HCT116 (cell line): ENCODE measurements at regions not wholly inside any gene's neighbourhood (a gene's known extent, or its start where the extent isn't known, plus 50 kb on each side); places are given as distances from the start of the nearest gene placed in this dataset.

ENCODE experiments used
- ATAC-seq: fragments of 200-7000 bp; cut with Tn5 transposase; 2 replicates; pipeline ENCODE4 v1.9.1; 2020; ENCODE audit warnings: mild to moderate bottlenecking, moderate library complexity
- BruUV-seq: library from RNA; stranded (reverse); fragments of 400-500 nt; replicated peaks from 2 replicates; lab custom pipeline; 2021; lab: Mats Ljungman, UMichigan
- CTCF ChIA-PET: fragments of 300-600 bp; sonication (Branson Sonifier 250); formaldehyde crosslinking; loops from one replicate; lab custom pipeline; 2021; ENCODE audit warnings: antibody characterized with exemption; lab: Charles Lee
- POLR2A ChIA-PET: fragments of 300-600, 350-600 bp; sonication (Branson Sonifier 250); formaldehyde crosslinking; loops from one replicate; lab custom pipeline; 2021; ENCODE audit warnings: antibody characterized with exemption; lab: Charles Lee
- RAD21 ChIA-PET, 2 experiments: fragments of 300-600 bp; sonication (Branson Sonifier 250); formaldehyde crosslinking; loops; one replicate each; lab custom pipeline; 2023; ENCODE audit warnings: low total read pairs in 2 of 2; ENCODE audit not compliant: uncharacterized antibody in 2 of 2, unreplicated experiment in 2 of 2, low non-redundant PET in 1 of 2; lab: Charles Lee
- DNase-seq: peaks from one replicate; pipeline ENCODE4 v3.0.0-alpha.2; 2010; ENCODE audit warnings: low read depth, low spot score
- H2AFZ ChIP-seq: fragments of 200-600 bp; shearing (Covaris generic), sonication (generic); 2 replicates; pipeline ENCODE4 v1.6.1; 2017; ENCODE audit warnings: low read depth, mixed run types, mixed read lengths, antibody characterized with exemption, low read length; ENCODE audit not compliant: poor library complexity, severe bottlenecking
- H3K27ac ChIP-seq: 2 replicates; pipeline ENCODE4 v1.5.1; 2012; ENCODE audit warnings: low read depth, low read length
- H3K27me3 ChIP-seq: fragments of 200-600 bp; sonication (generic); 2 replicates; pipeline ENCODE4 v1.6.1; 2016; ENCODE audit warnings: mixed run types, low read length, mixed read lengths; ENCODE audit not compliant: insufficient read depth
- H3K36me3 ChIP-seq, 2 experiments: fragments of 200-500 bp in 1 of 2; fragments of 200-600 bp in 1 of 2; sonication (Bioruptor generic) in 1 of 2; sonication (generic) in 1 of 2; 2 replicates each; pipeline versions ENCODE4 v1.5.1 to v1.6.1; 2014 to 2016; ENCODE audit warnings: low read length in 2 of 2, inconsistent platforms in 1 of 2, mixed read lengths in 1 of 2, mixed run types in 1 of 2; ENCODE audit not compliant: insufficient read depth in 2 of 2, control insufficient read depth in 1 of 2
- H3K4me1 ChIP-seq, 2 experiments: fragments of 200-600 bp in 1 of 2; sonication (generic) in 1 of 2; 2 replicates each; pipeline versions ENCODE4 v1.5.1 to v1.6.1; 2012 to 2017; ENCODE audit warnings: low read length in 2 of 2, inconsistent platforms in 1 of 2, mild to moderate bottlenecking in 1 of 2, mixed read lengths in 1 of 2, mixed run types in 1 of 2, moderate library complexity in 1 of 2; ENCODE audit not compliant: insufficient read depth in 2 of 2, control insufficient read depth in 1 of 2
- H3K4me2 ChIP-seq: fragments of 200-600 bp; sonication (generic); 2 replicates; pipeline ENCODE4 v1.6.1; 2017; ENCODE audit warnings: mixed run types, low read length, mixed read lengths
- H3K4me3 ChIP-seq, 2 experiments: fragments of 200-600 bp in 1 of 2; sonication (generic) in 1 of 2; replicated peaks in 1 of 2; 2 replicates each; pipeline ENCODE4 v1.5.1; 2011 to 2016; ENCODE audit warnings: low read length in 2 of 2, control low read depth in 1 of 2, low read depth in 1 of 2, mild to moderate bottlenecking in 1 of 2, mixed read lengths in 1 of 2, mixed run types in 1 of 2
- H3K79me2 ChIP-seq: fragments of 200-600 bp; sonication (generic); 2 replicates; pipeline ENCODE4 v1.6.1; 2017; ENCODE audit warnings: mild to moderate bottlenecking, mixed run types, low read length, moderate library complexity, mixed read lengths; ENCODE audit not compliant: insufficient read depth
- H3K9ac ChIP-seq: fragments of 200-600 bp; sonication (generic); 2 replicates; pipeline ENCODE4 v1.6.1; 2016; ENCODE audit warnings: low read length, mixed read lengths
- H3K9me2 ChIP-seq: fragments of 200-600 bp; sonication (generic), shearing (Covaris generic); 2 replicates; pipeline ENCODE4 v1.6.1; 2017; ENCODE audit warnings: mixed run types, mild to moderate bottlenecking, moderate library complexity; ENCODE audit not compliant: insufficient read depth
- H3K9me3 ChIP-seq, 2 experiments: fragments of 200-500 bp in 1 of 2; fragments of 200-600 bp in 1 of 2; sonication (Bioruptor generic) in 1 of 2; sonication (generic) in 1 of 2; 2 replicates each; pipeline ENCODE4 v1.6.1; 2014 to 2017; ENCODE audit warnings: low read length in 2 of 2, mixed read lengths in 2 of 2, inconsistent platforms in 1 of 2, low read depth in 1 of 2, mild to moderate bottlenecking in 1 of 2, mixed run types in 1 of 2, moderate library complexity in 1 of 2; ENCODE audit not compliant: control insufficient read depth in 1 of 2, insufficient read depth in 1 of 2
- H4K20me1 ChIP-seq: fragments of 200-600 bp; sonication (generic), shearing (Covaris generic); 2 replicates; pipeline ENCODE4 v1.6.1; 2017; ENCODE audit warnings: mixed run types, mild to moderate bottlenecking, moderate library complexity; ENCODE audit not compliant: insufficient read depth
- CBX3 ChIP-seq: IDR thresholded peaks from 2 replicates; pipeline ENCODE4 v1.6.1; 2012; ENCODE audit warnings: low read depth
- CEBPB ChIP-seq: IDR thresholded peaks from 2 replicates; pipeline ENCODE4 v1.6.1; 2012; ENCODE audit warnings: low read depth
- EZH2 ChIP-seq: fragments of 200-600 bp; sonication (generic); IDR thresholded peaks from 2 replicates; pipeline ENCODE4 v1.6.1; 2017; ENCODE audit warnings: antibody characterized with exemption, mixed run types
- EZH2phosphoT487 ChIP-seq: fragments of 200-600 bp; IDR thresholded peaks from 2 replicates; pipeline ENCODE4 v1.6.1; 2018; ENCODE audit warnings: antibody characterized with exemption, borderline replicate concordance
- FOSL1 ChIP-seq: IDR thresholded peaks from 2 replicates; pipeline ENCODE4 v1.6.1; 2012; ENCODE audit warnings: low read depth
- JUND ChIP-seq: IDR thresholded peaks from 2 replicates; pipeline ENCODE4 v1.6.1; 2012
- POLR2A ChIP-seq: IDR thresholded peaks from 2 replicates; pipeline ENCODE4 v1.7.0; 2011; ENCODE audit warnings: borderline replicate concordance; ENCODE audit not compliant: insufficient read depth, insufficient read length; ENCODE audit errors: extremely low read depth
- POLR2AphosphoS5 ChIP-seq: IDR thresholded peaks from 2 replicates; pipeline ENCODE4 v1.6.1; 2011; ENCODE audit warnings: mild to moderate bottlenecking, low read depth, low read length, moderate library complexity
- RAD21 ChIP-seq: IDR thresholded peaks from 2 replicates; pipeline ENCODE4 v1.6.1; 2012; ENCODE audit warnings: low read depth, mild to moderate bottlenecking
- REST ChIP-seq: IDR thresholded peaks from 2 replicates; pipeline ENCODE4 v1.6.1; 2012; ENCODE audit warnings: low read depth
- SIN3A ChIP-seq: IDR thresholded peaks from 2 replicates; pipeline ENCODE4 v1.6.1; 2012; ENCODE audit warnings: low read depth
- SP1 ChIP-seq: IDR thresholded peaks from 2 replicates; pipeline ENCODE4 v1.6.1; 2012; ENCODE audit warnings: low read depth
- SRF ChIP-seq: IDR thresholded peaks from 2 replicates; pipeline ENCODE4 v1.6.1; 2012; ENCODE audit warnings: low read depth
- TCF7L2 ChIP-seq: IDR thresholded peaks from 2 replicates; pipeline ENCODE4 v1.7.0; 2011; ENCODE audit warnings: borderline replicate concordance, inconsistent platforms; ENCODE audit not compliant: insufficient read depth, insufficient read length; ENCODE audit errors: extremely low read depth
- YY1 ChIP-seq: IDR thresholded peaks from 2 replicates; pipeline ENCODE4 v1.6.1; 2011; ENCODE audit warnings: low read length, low read depth, moderate library complexity, mild to moderate bottlenecking; ENCODE audit not compliant: insufficient replicate concordance; ENCODE audit errors: extremely low read depth
- ZBTB33 ChIP-seq: IDR thresholded peaks from 2 replicates; pipeline ENCODE4 v1.6.1; 2011; ENCODE audit warnings: mild to moderate bottlenecking, low read length, moderate library complexity; ENCODE audit not compliant: insufficient replicate concordance; ENCODE audit errors: extremely low read depth
- ZFX ChIP-seq: fragments of 450-650 bp; IDR thresholded peaks from 2 replicates; pipeline ENCODE4 v1.6.1; 2017
- ZNF274 ChIP-seq: fragments of 200-500 bp; sonication (Bioruptor generic); IDR thresholded peaks from 2 replicates; pipeline ENCODE4 v1.6.1; 2014; ENCODE audit warnings: mild to moderate bottlenecking, low read depth, low read length, inconsistent platforms
- intact Hi-C: fragments of 100-400 bp; cut with micrococcal nuclease; formaldehyde crosslinking; loops from 2 replicates; pipeline ENCODE4 v1.10.0; 2022
- TF ChIP-seq, protein P1 (sequence below): IDR thresholded peaks from 2 replicates; pipeline ENCODE4 v1.6.1; 2012
- TF ChIP-seq, protein P2 (sequence below): IDR thresholded peaks from 2 replicates; pipeline ENCODE4 v1.6.1; 2012

GRCh38 chr13:44237881-44238421, 135.7 kb upstream of the SERP2 start:
- DNase-seq (no peak), ATAC-seq (no peak)
- H3K9ac ChIP-seq, result no peak overlapping the region
- no peak overlapping the region for H3K4me2 ChIP-seq
- H3K36me3 ChIP-seq, result no peaks in the 10 kb centered on the region
- H3K4me3 ChIP-seq, result no peak overlapping the region
- no TSS peak for BruUV-seq
- H4K20me1 ChIP-seq, result no peaks in the 10 kb centered on the region
- H3K9me3 ChIP-seq, result no peaks in the 10 kb centered on the region
- peaks cover 10 to 44% of the 10 kb centered on the region in 2 experiments for H3K4me1 ChIP-seq
- CTCF ChIA-PET, result no interaction called here
- TF ChIP-seq EZH2, result no peak
- no peak for TF ChIP-seq ZBTB33
- no peak for TF ChIP-seq POLR2A
- no peak for TF ChIP-seq CEBPB
- no peak for TF ChIP-seq EZH2phosphoT487
- TF ChIP-seq SIN3A, result no peak
- TF ChIP-seq ZFX, result no peak
- TF ChIP-seq ZNF274, result no peak
- no peak for TF ChIP-seq REST
- TF ChIP-seq SRF, result no peak
- no peak for TF ChIP-seq YY1
- TF ChIP-seq, protein P1, sequence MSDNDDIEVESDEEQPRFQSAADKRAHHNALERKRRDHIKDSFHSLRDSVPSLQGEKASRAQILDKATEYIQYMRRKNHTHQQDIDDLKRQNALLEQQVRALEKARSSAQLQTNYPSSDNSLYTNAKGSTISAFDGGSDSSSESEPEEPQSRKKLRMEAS, result no peak
- no peak for TF ChIP-seq FOSL1
- TF ChIP-seq POLR2AphosphoS5, result no peak
- no peak for TF ChIP-seq CBX3
- TF ChIP-seq TCF7L2, result no peak
- TF ChIP-seq, protein P2, sequence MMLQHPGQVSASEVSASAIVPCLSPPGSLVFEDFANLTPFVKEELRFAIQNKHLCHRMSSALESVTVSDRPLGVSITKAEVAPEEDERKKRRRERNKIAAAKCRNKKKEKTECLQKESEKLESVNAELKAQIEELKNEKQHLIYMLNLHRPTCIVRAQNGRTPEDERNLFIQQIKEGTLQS, result no peak
- no peak for TF ChIP-seq RAD21
- TF ChIP-seq SP1, result no peak
- no peak for TF ChIP-seq JUND
- H2AFZ ChIP-seq, result peak overlapping the region; percentile 78
- POLR2A ChIA-PET, result interaction anchor here (1.5 to 2.3 kb wide), 2 partner anchors 196 to 199 kb away, joined by 6 to 12 read pairs; no protein-coding TSS in a partner anchor
- no peaks in the 10 kb centered on the region for H3K9me2 ChIP-seq
- no peaks in the 10 kb centered on the region for H3K79me2 ChIP-seq
- no peak overlapping the region for H3K27ac ChIP-seq
- intact Hi-C loops, result no loop called here
- RAD21 ChIA-PET, result no interaction called here
- H3K27me3 ChIP-seq, result no peaks in the 10 kb centered on the region
